CD14-positive monocyte (primary cell): ENCODE measurements at regions not wholly inside any gene's neighbourhood (a gene's known extent, or its start where the extent isn't known, plus 50 kb on each side); places are given as distances from the start of the nearest gene placed in this dataset.
"Not testable (repeated sequence)": the region's sequence is repeated elsewhere in the genome, so short reads cannot be mapped to it uniquely, and the experiment has no call there.

Experiments used
- DNase-seq, 3 donors: peaks; one replicate each; pipeline ENCODE4 v3.0.0-alpha.2; 2011 to 2022
- H2AFZ ChIP-seq: 2 replicates; pipeline ENCODE4 v1.6.0; 2012; ENCODE audit warnings: mild to moderate bottlenecking, low read depth, low read length, inconsistent platforms; ENCODE audit not compliant: insufficient read depth, poor library complexity, severe bottlenecking
- H3K27ac ChIP-seq, 2 donors: 1 replicate in 1 of 2; 2 replicates in 1 of 2; pipeline ENCODE4 v1.5.1; 2012 to 2013; ENCODE audit warnings: low read length in 2 of 2, control low read depth in 1 of 2, inconsistent platforms in 1 of 2, low read depth in 1 of 2, mild to moderate bottlenecking in 1 of 2
- H3K27me3 ChIP-seq, 2 donors: one replicate each; pipeline versions ENCODE4 v1.6.0 to v1.6.1; 2011 to 2013; ENCODE audit warnings: low read length in 2 of 2; ENCODE audit not compliant: control insufficient read depth in 2 of 2, insufficient read depth in 2 of 2
- H3K36me3 ChIP-seq, 2 donors: replicated peaks in 1 of 2; 1 replicate in 1 of 2; 2 replicates in 1 of 2; pipeline versions ENCODE4 v1.5.1 to v1.6.1; 2012 to 2013; ENCODE audit warnings: low read length in 2 of 2, control low read depth in 1 of 2, inconsistent platforms in 1 of 2, mild to moderate bottlenecking in 1 of 2; ENCODE audit not compliant: insufficient read depth in 2 of 2, control insufficient read depth in 1 of 2
- H3K4me1 ChIP-seq, 2 donors: 1 replicate in 1 of 2; 2 replicates in 1 of 2; pipeline versions ENCODE4 v1.5.1 to v1.6.1; 2012 to 2013; ENCODE audit warnings: low read length in 2 of 2, control low read depth in 1 of 2, inconsistent platforms in 1 of 2, mild to moderate bottlenecking in 1 of 2, moderate library complexity in 1 of 2; ENCODE audit not compliant: insufficient read depth in 2 of 2, control insufficient read depth in 1 of 2
- H3K4me2 ChIP-seq: replicated peaks from 2 replicates; pipeline ENCODE3; 2012; ENCODE audit warnings: low read length, moderate library complexity, mild to moderate bottlenecking; ENCODE audit not compliant: poor library complexity, severe bottlenecking; ENCODE audit errors: extremely low read depth
- H3K4me3 ChIP-seq, 3 experiments: fragments of 200-600 bp in 1 of 3; sonication (generic) in 1 of 3; replicated peaks in 1 of 3; 1 replicate in 2 of 3; 2 replicates in 1 of 3; pipeline ENCODE4 v1.5.1; 2011 to 2013; ENCODE audit warnings: low read length in 3 of 3, mild to moderate bottlenecking in 3 of 3, control low read depth in 2 of 3, low read depth in 2 of 3, inconsistent platforms in 1 of 3, moderate library complexity in 1 of 3
- H3K79me2 ChIP-seq: 2 replicates; pipeline ENCODE4 v1.6.0; 2012; ENCODE audit warnings: mild to moderate bottlenecking, control low read depth, inconsistent platforms, low read length, moderate library complexity; ENCODE audit not compliant: insufficient read depth
- H3K9ac ChIP-seq: 2 replicates; pipeline ENCODE4 v1.6.0; 2017; ENCODE audit warnings: low read length, mild to moderate bottlenecking; ENCODE audit not compliant: insufficient read depth, poor library complexity, severe bottlenecking
- H3K9me3 ChIP-seq, 2 donors: replicated peaks in 1 of 2; 1 replicate in 1 of 2; 2 replicates in 1 of 2; pipeline versions ENCODE4 v1.5.1 to v1.6.1; 2012 to 2013; ENCODE audit warnings: low read length in 2 of 2, control low read depth in 1 of 2; ENCODE audit not compliant: control insufficient read depth in 1 of 2, insufficient read depth in 1 of 2
- H4K20me1 ChIP-seq: 2 replicates; pipeline ENCODE4 v1.6.0; 2012; ENCODE audit warnings: mild to moderate bottlenecking, low read length, control low read depth, moderate library complexity; ENCODE audit not compliant: insufficient read depth
- H3K27ac Mint-ChIP-seq, 7 donors: one replicate each; pipeline ENCODE4 v1.8.0; 2020; ENCODE audit warnings: mild to moderate bottlenecking in 7 of 7, mixed read lengths in 7 of 7, moderate library complexity in 6 of 7, inconsistent platforms in 2 of 7
- H3K27me3 Mint-ChIP-seq, 3 donors: one replicate each; pipeline ENCODE4 v1.8.0; 2021 to 2022; ENCODE audit warnings: low read depth in 3 of 3, mild to moderate bottlenecking in 3 of 3, mixed read lengths in 3 of 3, moderate library complexity in 3 of 3, inconsistent platforms in 1 of 3
- H3K36me3 Mint-ChIP-seq, 2 donors: one replicate each; pipeline ENCODE4 v1.8.0; 2020; ENCODE audit warnings: mixed read lengths in 2 of 2, inconsistent platforms in 1 of 2, mild to moderate bottlenecking in 1 of 2
- H3K4me1 Mint-ChIP-seq: one replicate; pipeline ENCODE4 v1.8.0; 2020; ENCODE audit warnings: mild to moderate bottlenecking, mixed read lengths
- H3K4me3 Mint-ChIP-seq, 2 donors: one replicate each; pipeline ENCODE4 v1.8.0; 2020; ENCODE audit warnings: mild to moderate bottlenecking in 2 of 2, mixed read lengths in 2 of 2, moderate library complexity in 1 of 2
- H3K9me3 Mint-ChIP-seq, 7 donors: one replicate each; pipeline ENCODE4 v1.8.0; 2020 to 2022; ENCODE audit warnings: mixed read lengths in 7 of 7, mild to moderate bottlenecking in 6 of 7, moderate library complexity in 6 of 7, inconsistent platforms in 2 of 7
- WGBS: methylation state at CpG from one replicate; pipeline ENCODE4 v1.1.5; 2013; ENCODE audit warnings: missing lambda C conversion rate; ENCODE audit not compliant: insufficient coverage; 5-methylcytosine and 5-hydroxymethylcytosine counted together
- intact Hi-C, 2 donors: fragments of 100-400 bp; cut with micrococcal nuclease; formaldehyde crosslinking; loops; one replicate each; pipeline versions ENCODE4 v1.15.0 to v1.15.1; 2023
- TF ChIP-seq, protein P1 (sequence below): fragments of 200-600 bp; IDR thresholded peaks from one replicate; pipeline ENCODE4 v1.8.0; 2022; ENCODE audit warnings: antibody characterized with exemption, mild to moderate bottlenecking

DNA sequence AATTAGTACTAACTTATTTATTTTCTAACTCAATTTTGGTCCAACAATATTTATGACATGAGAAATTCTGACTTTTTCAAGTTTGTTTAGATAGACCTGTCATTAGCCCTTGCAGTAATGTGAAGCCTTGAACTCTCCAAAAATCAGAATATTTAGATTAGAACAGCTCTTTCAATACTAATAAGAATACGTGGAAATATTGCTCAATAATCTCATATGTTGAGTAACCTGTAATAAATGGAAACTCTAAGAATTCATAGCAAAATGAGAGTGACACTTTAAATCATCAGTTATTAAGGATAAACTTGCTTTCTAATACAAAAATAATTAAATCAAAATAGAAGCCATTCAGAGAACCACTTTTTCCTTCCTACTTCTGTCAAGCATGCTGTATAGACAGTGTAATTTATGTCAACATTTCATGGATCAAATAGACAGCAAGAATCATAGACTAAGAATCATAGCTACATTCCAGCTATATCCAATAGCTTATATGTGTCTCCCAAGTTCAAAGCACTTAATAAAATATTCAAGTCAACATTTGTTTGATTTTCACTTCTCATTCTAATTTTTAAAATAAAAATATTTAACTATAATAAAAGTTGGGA, 710.3 kb upstream of the SOX11 start:
- Mint-ChIP-seq H3K4me1 (no peaks in the 10 kb centered on the region), H3K36me3 (no peaks in the 10 kb centered on the region)

DNA sequence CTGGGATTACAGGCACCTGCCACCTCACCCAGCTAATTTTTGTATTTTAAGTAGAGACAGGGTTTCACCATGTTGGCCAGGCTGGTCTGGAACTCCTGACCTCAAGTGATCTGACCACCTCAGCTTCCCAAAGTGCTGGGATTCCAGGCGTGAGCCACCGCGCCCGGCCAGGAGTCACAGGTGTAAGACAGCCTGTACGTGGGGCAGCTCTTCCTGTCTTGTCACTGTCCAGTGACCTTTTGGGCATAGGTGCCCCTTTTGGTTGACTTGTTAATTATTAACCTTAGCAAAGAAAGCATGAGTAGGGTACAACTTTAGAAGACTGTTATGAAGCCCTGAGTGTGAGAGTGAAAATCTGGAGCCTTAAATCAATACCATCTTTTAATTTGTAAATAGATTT, 703.7 kb upstream of the SOX11 start:
- peaks cover 0 to 14% (median 0%) of the 10 kb centered on the region in 7 donors for H3K9me3 Mint-ChIP-seq
- H3K27ac ChIP-seq, H3K9ac ChIP-seq, H2AFZ ChIP-seq, H3K79me2 ChIP-seq, H3K9me3 ChIP-seq, H3K4me2 ChIP-seq, H4K20me1 ChIP-seq, intact Hi-C loops, H3K27me3 Mint-ChIP-seq, H3K27ac Mint-ChIP-seq, H3K36me3 ChIP-seq, DNase-seq, H3K4me1 ChIP-seq, H3K27me3 ChIP-seq, H3K4me1 Mint-ChIP-seq, H3K4me3 ChIP-seq, H3K4me3 Mint-ChIP-seq, H3K36me3 Mint-ChIP-seq: not testable (repeated sequence)
- 93% methylated on average over 5 of the region's 5 CpGs for WGBS

More for the DNA sequence above, 710.3 kb upstream of the SOX11 start:
- no peaks in the 10 kb centered on the region for H3K9me3 ChIP-seq
- no peak overlapping the region for H3K4me2 ChIP-seq
- Mint-ChIP-seq H3K27me3 (peaks cover 0 to 2% (median 0%) of the 10 kb centered on the region in 3 donors), H3K9me3 (peaks cover 0 to 22% (median 6%) of the 10 kb centered on the region in 7 donors), H3K27ac (no peak overlapping the region), H3K4me3 (no peak overlapping the region)
- DNase-seq: no peak
- no peaks in the 10 kb centered on the region for H4K20me1 ChIP-seq
- H3K27me3 ChIP-seq: no peaks in the 10 kb centered on the region
- H3K9ac ChIP-seq: no peak overlapping the region
- TF ChIP-seq, protein P1, sequence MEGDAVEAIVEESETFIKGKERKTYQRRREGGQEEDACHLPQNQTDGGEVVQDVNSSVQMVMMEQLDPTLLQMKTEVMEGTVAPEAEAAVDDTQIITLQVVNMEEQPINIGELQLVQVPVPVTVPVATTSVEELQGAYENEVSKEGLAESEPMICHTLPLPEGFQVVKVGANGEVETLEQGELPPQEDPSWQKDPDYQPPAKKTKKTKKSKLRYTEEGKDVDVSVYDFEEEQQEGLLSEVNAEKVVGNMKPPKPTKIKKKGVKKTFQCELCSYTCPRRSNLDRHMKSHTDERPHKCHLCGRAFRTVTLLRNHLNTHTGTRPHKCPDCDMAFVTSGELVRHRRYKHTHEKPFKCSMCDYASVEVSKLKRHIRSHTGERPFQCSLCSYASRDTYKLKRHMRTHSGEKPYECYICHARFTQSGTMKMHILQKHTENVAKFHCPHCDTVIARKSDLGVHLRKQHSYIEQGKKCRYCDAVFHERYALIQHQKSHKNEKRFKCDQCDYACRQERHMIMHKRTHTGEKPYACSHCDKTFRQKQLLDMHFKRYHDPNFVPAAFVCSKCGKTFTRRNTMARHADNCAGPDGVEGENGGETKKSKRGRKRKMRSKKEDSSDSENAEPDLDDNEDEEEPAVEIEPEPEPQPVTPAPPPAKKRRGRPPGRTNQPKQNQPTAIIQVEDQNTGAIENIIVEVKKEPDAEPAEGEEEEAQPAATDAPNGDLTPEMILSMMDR: no peak
- no peaks in the 10 kb centered on the region for H3K4me1 ChIP-seq
- H3K27ac ChIP-seq: no peak overlapping the region
- WGBS: no CpG with 5 or more reads among the region's 1 CpG
- no peak overlapping the region for H2AFZ ChIP-seq
- intact Hi-C loops: no loop called here
- H3K79me2 ChIP-seq: no peaks in the 10 kb centered on the region
- no peak overlapping the region for H3K4me3 ChIP-seq
- no peaks in the 10 kb centered on the region for H3K36me3 ChIP-seq
